ACHN (cell line): ENCODE measurements at regions not wholly inside any gene's neighbourhood (a gene's known extent, or its start where the extent isn't known, plus 50 kb on each side); places are given as distances from the start of the nearest gene placed in this dataset.
A peak's percentile ranks its signal among the peaks of the same experiment; 100 is the strongest.
"Not testable (repeated sequence)": the region's sequence is repeated elsewhere in the genome, so short reads cannot be mapped to it uniquely, and the experiment has no call there.

Experiments
- DNase-seq: peaks from one replicate; pipeline ENCODE4 v3.0.0-alpha.2; 2015
- in situ Hi-C: cut with HindIII; loops from 2 replicates; pipeline ENCODE4 v1.10.0; 2017; ENCODE audit warnings: low sequenced_read_pairs, low pct_ligation_motif_present, low pct_unique_long_range_greater_than_20kb

DNA sequence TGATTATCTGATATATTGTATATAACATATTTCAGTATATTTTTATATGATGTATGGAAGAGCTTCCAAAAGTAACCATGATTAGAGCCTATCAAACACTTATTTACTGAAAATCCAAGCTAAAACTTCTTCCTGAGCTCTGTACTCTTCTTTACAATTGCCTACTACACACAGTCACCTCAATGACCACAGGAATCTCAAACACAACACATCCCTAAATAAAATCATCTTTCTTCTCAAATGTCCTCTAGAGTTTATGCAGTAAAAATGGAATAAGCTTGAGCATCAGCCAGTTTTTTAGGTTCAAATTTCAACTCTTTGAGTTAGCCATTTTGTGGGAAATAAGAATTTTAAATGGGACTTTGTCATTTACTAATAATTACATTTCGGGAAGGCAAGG is 102.6 kb upstream of the FNDC3A start:
- DNase-seq = no peak
- in situ Hi-C loops = no loop called here

- in situ Hi-C loops = no loop called here
These were observed 102.1 kb upstream of the FNDC3A start for GRCh38 chr13:48873587-48873986.

DNA sequence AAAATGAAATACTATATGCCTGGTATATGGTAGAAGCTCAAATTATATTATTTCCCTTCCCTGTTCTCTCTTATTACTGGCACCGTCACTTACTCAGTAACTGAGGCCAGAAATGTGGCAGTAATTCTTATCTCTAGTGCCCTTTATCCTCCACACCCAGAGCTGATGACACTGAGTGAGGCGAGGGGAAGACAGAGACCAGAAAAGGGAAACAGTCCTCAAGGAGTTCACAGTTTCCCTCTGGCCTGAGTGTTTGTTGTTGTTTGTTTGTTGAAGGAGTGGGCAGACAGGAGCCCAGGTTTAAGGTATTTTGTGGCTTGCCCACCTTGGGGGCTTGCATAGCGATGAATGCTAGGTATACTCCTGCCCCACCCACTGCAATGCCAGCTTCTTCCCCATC is 101.5 kb upstream of the FNDC3A start:
- no peak for DNase-seq
- in situ Hi-C loops = no loop called here

More at GRCh38 chr13:48873587-48873986, 102.1 kb upstream of the FNDC3A start:
- DNase-seq = no peak

- in situ Hi-C loops = no loop called here
- no peak for DNase-seq
These were observed 100.7 kb upstream of the FNDC3A start for GRCh38 chr13:48875047-48875446.

GRCh38 chr13:48876289-48876688 is 99.4 kb upstream of the FNDC3A start:
- in situ Hi-C loops = no loop called here
- DNase-seq = no peak

DNA sequence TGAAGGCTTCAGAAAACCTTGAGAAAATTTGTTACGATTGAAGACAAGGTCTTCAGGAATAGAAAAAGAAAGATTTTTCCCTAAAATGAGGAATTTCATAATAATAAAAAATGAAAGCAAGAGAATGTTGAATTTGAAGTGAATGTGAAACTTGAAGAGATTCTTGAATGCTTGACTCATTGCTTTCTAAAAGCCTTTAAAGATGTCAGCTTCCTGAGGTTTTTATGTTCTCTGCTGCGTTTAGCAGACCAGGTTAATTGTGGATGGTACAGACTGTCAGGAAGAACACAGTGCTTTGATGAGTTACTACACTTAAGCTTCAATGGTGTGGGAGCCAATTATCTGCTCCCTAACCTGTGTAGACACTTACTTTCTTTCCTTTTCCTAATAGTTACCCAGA is 96.3 kb upstream of the FNDC3A start:
- in situ Hi-C loops = no loop called here

DNA sequence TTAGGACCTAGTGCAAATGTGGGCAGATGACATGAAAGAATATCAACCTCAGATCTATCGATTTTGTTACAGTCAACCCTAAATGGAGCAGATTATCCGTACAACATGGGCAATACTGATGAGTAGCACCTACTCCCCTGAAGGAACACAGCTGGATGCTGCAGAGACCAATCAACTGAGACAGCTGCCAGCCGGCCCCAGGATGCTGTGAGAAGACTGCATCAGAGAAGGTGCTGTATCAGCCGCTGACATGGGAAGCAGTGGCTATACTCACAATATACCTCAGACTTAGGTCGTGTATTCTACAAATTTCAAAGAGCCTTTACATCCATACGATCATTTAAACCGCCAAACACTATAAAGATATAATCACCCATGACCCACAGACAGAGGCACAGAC is 95.9 kb upstream of the FNDC3A start:
- no peak for DNase-seq
- in situ Hi-C loops = no loop called here

More for the DNA sequence above, 96.3 kb upstream of the FNDC3A start:
- DNase-seq = no peak

GRCh38 chr13:48883786-48884185 is 91.9 kb upstream of the FNDC3A start:
- DNase-seq, in situ Hi-C loops: not testable (repeated sequence)

DNA sequence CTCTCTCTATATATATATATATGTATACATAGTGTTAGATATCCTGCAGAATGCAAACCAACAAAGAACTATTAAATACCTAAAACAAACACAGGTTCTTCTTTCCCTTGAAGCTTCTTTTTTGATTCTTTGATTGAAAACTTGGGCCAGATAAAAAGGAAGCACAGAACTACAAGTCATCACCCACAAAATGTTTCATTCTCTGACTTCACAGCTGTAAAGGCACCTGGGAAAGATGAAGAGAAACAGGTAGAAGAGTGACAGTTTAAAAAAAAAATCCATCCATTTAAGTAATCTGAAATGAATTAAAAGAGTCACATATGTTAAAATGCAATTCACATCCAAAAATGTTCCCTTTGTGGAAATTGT is 90.7 kb upstream of the FNDC3A start:
- in situ Hi-C loops = no loop called here
- DNase-seq = no peak

GRCh38 chr13:48888613-48889012 is 87.1 kb upstream of the FNDC3A start:
- no peak for DNase-seq
- in situ Hi-C loops = no loop called here

GRCh38 chr13:48890391-48890790 is 85.3 kb upstream of the FNDC3A start:
- in situ Hi-C loops = no loop called here
- no peak for DNase-seq

DNA sequence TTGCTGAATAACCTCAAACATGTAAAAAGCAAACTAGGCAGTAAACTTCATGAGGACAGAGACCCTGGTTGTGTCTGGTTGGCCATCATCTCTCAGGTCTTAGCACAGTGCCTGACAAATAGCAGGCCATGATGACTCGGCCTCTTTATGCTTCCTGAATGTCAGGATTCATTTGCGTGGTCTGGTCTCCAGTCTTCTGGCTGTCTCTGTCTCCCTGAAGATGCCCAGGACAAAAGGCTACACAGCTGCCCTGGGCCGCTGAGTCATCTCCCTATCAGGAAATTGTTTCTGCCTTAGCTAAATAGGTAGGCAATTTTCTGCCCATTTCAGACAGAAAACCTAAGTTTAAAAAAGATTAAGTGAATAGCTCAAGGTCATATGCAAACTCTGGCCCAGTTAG is 84.1 kb upstream of the FNDC3A start:
- no peak for DNase-seq
- in situ Hi-C loops = no loop called here

DNA sequence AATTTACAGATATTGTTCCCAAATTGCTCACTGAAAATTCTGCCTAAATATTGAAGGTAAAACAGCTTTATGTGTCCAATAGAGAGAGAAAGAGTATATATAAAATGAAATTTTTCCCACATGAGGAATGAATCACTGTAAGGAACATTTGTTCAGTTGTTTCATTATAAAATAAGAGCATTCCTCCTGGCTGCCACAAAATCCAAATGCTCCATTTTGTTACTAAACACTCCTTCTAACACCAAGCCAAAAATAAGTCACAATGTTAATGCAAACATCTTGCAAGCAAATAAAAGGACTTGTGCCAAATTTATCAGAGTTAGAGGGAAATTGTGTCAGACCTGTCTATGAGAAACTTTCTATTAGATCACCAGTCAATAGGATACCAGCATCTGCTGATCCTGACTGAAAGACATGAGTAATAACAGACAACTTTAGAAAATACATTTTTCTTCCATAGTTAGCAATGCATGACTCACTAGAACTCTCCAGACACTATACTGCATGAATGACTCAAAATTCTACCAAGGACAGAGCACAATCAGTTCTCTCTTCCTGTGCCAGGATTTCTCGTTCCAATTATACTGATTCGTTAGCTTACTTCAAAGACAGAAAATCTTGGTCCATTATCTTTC is 83.5 kb upstream of the FNDC3A start:
- DNase-seq = peak; percentile 19
- in situ Hi-C loops = no loop called here

GRCh38 chr13:48892688-48893075 is 83.0 kb upstream of the FNDC3A start:
- in situ Hi-C loops = no loop called here
- no peak for DNase-seq

- in situ Hi-C loops = no loop called here
- no peak for DNase-seq
These were observed 79.4 kb upstream of the FNDC3A start for GRCh38 chr13:48896312-48896711.

DNA sequence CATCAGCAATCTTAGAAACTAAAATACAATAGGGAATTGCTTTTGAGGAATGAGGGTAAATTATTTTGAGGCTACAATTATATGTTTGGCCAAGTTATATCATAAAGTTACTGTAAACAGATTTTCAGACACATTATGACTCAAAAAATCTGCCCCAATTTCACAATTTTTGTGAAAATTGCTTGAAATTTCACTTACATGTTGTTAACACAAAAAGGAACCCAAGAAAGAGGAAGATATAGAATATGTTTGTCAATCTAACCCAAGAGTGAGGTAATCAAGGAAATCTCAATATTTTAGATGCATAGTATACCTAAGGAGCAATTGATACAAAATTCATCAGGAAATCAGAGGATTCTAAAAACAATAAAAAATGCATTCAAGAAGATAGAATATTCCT is 73.9 kb upstream of the FNDC3A start:
- in situ Hi-C loops = no loop called here
- DNase-seq = no peak

DNA sequence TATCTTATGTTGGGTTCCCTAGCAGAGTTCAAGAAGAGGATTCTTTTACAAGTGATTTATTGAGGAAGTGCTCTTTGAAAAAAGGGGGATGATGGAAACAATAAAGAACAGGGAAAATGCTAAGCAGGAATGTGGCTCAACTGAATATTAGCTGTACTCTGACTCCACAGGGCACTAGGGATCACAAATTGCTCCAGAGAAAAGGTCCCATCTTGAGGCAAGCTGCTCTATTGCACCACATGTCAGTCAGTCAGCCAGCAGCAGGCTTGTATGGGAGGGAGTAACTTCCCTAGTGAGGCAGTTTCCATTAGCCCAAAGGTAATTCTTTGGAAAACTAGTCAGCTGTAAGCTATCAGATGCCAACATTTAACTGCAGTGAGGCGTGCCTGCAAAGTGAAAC is 73.3 kb upstream of the FNDC3A start:
- DNase-seq = no peak
- in situ Hi-C loops = no loop called here

DNA sequence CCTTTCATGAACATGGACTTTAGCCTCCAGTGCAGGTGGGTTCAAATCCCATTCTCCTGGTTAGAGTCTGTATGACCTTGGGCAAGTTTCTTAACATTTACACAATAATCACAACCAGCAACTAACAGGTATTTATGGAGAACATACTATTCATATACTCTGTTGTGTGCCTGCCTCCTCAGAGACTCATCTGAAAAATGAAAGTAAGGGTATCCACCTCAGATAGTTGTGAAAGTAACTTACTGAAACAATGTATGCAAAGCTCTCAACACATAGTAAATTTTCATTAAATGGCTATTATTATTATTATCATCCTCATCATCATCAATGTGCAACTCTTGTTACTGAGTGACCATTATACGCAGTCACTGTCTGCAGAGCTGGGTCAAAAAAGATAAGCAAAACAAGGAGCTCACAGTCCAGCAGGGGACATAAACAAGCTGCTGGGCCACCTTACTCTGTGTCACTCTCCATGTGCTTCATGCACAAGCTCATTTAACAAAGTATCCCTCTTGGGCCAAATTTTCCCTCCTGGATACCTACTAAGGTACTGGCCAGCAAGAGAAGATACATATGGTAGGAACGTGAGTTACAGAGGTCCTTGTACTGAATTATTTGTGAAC is 70.9 kb upstream of the FNDC3A start:
- in situ Hi-C loops = no loop called here
- DNase-seq = no peak

GRCh38 chr13:48906200-48906599 is 69.5 kb upstream of the FNDC3A start:
- no peak for DNase-seq
- in situ Hi-C loops = no loop called here

DNA sequence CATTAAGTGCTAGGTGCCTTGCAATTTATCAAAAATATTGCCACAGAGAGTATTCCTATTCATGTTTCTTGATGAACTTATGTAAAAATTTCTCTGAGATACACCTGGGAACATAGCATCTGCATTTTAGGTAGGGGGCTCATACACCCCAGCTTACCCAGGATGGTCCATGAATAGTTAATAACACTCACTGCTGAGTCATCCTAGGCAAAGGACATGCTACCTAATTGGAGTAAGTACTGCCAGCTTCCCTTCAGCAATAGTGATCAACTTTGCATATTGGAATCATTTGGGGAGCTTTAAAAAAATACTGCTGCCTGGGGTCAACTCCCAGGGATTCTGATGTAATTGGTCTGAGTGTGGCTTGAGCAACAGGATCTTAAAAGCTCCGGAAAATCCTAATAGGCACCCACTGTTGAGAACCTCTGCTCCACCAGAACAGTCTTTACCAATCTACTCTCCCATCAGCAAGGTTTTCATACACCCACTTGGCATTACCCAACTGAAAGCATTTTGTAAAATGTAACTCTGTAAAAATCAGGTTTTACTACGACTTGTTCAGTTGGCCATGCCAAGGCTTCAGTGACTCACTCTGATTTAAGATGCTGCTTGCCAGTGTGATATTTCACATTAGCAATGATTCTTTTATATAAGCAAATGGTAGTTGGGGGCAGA is 67.2 kb upstream of the FNDC3A start:
- DNase-seq = no peak
- in situ Hi-C loops = no loop called here
